ENCODE measurements at regions not wholly inside any gene's neighbourhood (a gene's known extent, or its start where the extent isn't known, plus 50 kb on each side); places are given as distances from the start of the nearest gene placed in this dataset.

GRCh38 chr4:60155088-60155487 is 1045.0 kb upstream of the ADGRL3 start:
- 79 to 83% (median 81%) methylated on average over 5 of the region's 5 CpGs for WGBS, 4 donors
- H3K27ac ChIP-seq, result no peak overlapping the region
- H3K4me1 ChIP-seq (replicated peaks in 1 of 2), result no peaks in the 10 kb centered on the region
- no peaks in the 10 kb centered on the region for H3K27me3 ChIP-seq
- TF ChIP-seq CTCF (IDR thresholded peaks at IDR 0.05), result no peak
- no peak for TF ChIP-seq POLR2A (IDR thresholded peaks at IDR 0.05)
- intact Hi-C loops (cut with DNase I), result no loop called here
- H3K9me3 ChIP-seq (replicated peaks in 1 of 3), result no peaks in the 10 kb centered on the region
- DNase-seq, result no peak
- H3K36me3 ChIP-seq (replicated peaks in 1 of 2), result no peaks in the 10 kb centered on the region
- H3K4me3 ChIP-seq, result no peak overlapping the region

DNA sequence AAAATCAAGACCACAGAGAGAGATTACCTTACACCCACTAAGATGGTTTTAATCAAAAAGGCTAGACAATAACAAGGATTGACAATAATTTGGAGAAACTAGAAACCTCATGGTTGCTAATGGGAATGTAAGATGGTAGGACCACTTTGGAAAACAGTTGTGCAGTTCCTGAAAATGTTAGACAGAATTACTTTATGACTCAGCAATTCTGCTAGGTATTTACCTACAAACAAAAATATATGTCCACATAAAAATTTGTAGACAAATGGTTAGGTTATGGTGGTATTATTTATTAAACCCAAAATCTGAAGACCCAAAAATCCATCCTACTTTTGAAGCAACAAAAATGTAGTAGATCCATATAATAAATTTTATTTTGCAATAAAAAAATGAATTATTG is 1027.0 kb upstream of the ADGRL3 start:
- intact Hi-C loops (cut with DNase I), result no loop called here
- H3K4me1 ChIP-seq (replicated peaks in 1 of 2), result no peaks in the 10 kb centered on the region
- DNase-seq, result no peak
- H3K27ac ChIP-seq, result no peak overlapping the region
- peaks cover 0 to under 1% (median 0%) of the 10 kb centered on the region in 3 donors for H3K9me3 ChIP-seq (replicated peaks in 1 of 3)
- H3K27me3 ChIP-seq, result no peaks in the 10 kb centered on the region
- H3K36me3 ChIP-seq (replicated peaks in 1 of 2), result no peaks in the 10 kb centered on the region
- H3K4me3 ChIP-seq, result no peak overlapping the region
- TF ChIP-seq POLR2A (IDR thresholded peaks at IDR 0.05) (no peak), CTCF (IDR thresholded peaks at IDR 0.05) (no peak)

GRCh38 chr4:60173718-60174117 is 1026.4 kb upstream of the ADGRL3 start:
- Histone ChIP-seq H3K4me1 (replicated peaks in 1 of 2) (no peaks in the 10 kb centered on the region), H3K27me3 (no peaks in the 10 kb centered on the region), H3K27ac (no peak overlapping the region), H3K36me3 (replicated peaks in 1 of 2) (no peaks in the 10 kb centered on the region), H3K9me3 (replicated peaks in 1 of 3) (no peaks in the 10 kb centered on the region), H3K4me3 (no peak overlapping the region)
- DNase-seq, result no peak
- WGBS, 4 donors, result 67 to 84% (median 78%) methylated on average over 1 to 5 of the region's 5 CpGs
- TF ChIP-seq CTCF (IDR thresholded peaks at IDR 0.05) (no peak), POLR2A (IDR thresholded peaks at IDR 0.05) (no peak)
- intact Hi-C loops (cut with DNase I), result no loop called here

DNA sequence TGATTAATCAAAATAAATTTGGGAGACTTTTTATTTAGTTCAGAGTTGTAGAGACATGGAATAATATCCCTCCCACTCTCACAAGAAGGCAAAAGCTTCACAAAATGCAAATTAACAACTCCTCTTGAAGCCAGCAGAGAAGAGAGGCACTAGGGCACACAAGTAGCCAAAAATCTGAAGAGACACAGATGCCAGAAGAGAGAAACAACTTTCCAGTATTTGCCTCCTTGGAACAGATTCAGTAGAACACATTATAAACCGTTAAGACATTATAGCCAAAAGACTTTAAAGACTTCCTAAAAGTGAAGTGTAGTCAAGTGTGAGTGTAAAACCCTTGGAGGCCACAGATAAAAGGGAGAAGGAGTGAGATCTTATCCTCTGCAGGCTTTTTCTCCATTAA is 1024.9 kb upstream of the ADGRL3 start:
- Histone ChIP-seq H3K27ac (no peak overlapping the region), H3K9me3 (replicated peaks in 1 of 3) (no peaks in the 10 kb centered on the region), H3K4me1 (replicated peaks in 1 of 2) (no peaks in the 10 kb centered on the region), H3K27me3 (no peaks in the 10 kb centered on the region), H3K36me3 (replicated peaks in 1 of 2) (no peaks in the 10 kb centered on the region), H3K4me3 (no peak overlapping the region)
- no peak for DNase-seq
- 75 to 90% (median 86%) methylated on average over 1 of the region's 1 CpG for WGBS, 4 donors
- intact Hi-C loops (cut with DNase I), result no loop called here
- TF ChIP-seq CTCF (IDR thresholded peaks at IDR 0.05), result no peak
- no peak for TF ChIP-seq POLR2A (IDR thresholded peaks at IDR 0.05)
